ENCODE measurements at regions not wholly inside any gene's neighbourhood (a gene's known extent, or its start where the extent isn't known, plus 50 kb on each side); places are given as distances from the start of the nearest gene placed in this dataset.

DNA sequence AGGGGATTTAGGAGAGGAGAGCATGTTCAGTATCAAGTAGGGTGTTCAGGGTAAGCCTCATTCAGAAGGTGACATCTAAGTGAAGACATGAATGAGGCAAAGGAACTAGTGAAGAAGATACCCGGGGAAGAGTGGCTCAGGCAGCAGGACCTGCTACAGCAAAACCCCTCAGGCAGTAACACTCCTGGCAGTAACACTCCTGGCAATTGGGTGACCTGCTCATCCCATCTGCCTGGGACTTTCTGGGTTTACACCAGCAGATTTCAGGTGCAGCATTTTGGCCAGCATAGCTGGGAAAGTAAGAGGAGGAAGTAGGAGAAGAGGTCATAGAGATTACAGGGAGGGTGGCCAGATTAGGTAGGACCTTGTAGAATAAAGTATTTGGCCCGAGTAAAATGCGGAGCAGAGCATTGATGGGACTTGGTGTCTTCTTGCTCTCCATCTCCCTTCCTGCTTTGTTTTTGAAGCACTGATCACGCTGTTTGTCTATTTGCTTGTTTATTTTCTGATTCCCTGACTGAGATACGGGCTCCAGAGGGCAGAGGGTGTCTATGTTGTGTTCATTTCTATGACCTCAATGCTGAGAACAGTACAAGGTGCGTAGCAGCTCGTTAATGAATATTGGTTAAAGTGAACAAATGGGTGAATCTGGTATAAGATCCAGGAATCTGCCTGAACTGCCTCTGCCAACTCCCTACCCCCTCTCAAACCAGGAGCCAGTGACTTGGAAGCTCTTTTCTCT, 88.3 kb downstream of the IYD start:
- no peak for TF ChIP-seq CTCF (IDR thresholded peaks at IDR 0.05)
- no peak for TF ChIP-seq POLR2AphosphoS5 (IDR thresholded peaks at IDR 0.05)
- TF ChIP-seq EP300 (IDR thresholded peaks at IDR 0.05): no peak

All from stomach (tissue), 4 donors.